ENCODE measurements at regions not wholly inside any gene's neighbourhood (a gene's known extent, or its start where the extent isn't known, plus 50 kb on each side); places are given as distances from the start of the nearest gene placed in this dataset.

GRCh38 chr4:24219209-24219608, 329.4 kb upstream of the PPARGC1A start:
- Mint-ChIP-seq H3K27ac (no peak overlapping the region), H3K36me3 (ENCODE audit: low read depth) (no peaks in the 10 kb centered on the region), H3K4me1 (no peaks in the 10 kb centered on the region), H3K4me3 (no peak overlapping the region), H3K9me3 (no peaks in the 10 kb centered on the region), H3K27me3 (ENCODE audit: low read depth) (peaks cover under 1% of the 10 kb centered on the region)
- TF ChIP-seq CTCF (IDR thresholded peaks at IDR 0.05; ENCODE audit: unreplicated experiment in 3 of 3) = no peak

DNA sequence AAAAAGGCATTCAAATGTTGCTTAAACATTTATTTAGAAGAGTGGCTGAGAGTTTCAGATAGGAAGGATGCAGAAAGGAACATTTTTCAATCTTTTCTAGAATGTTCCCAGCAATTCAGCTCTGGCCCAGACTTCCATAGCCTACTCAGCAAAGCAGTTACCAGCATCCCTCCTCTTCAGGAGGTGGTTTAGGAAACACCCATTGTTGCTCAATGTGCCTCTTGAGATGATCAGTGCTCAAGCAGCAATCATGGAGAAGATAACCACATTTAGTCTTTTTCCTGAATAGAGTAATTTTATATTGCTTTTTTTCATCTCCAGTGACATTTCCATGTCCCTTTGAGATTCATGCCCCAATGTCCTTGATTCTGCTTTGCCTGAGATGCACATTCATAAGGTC, 328.7 kb upstream of the PPARGC1A start:
- no peak overlapping the region for H3K27ac Mint-ChIP-seq
- H3K4me1 Mint-ChIP-seq = no peaks in the 10 kb centered on the region

DNA sequence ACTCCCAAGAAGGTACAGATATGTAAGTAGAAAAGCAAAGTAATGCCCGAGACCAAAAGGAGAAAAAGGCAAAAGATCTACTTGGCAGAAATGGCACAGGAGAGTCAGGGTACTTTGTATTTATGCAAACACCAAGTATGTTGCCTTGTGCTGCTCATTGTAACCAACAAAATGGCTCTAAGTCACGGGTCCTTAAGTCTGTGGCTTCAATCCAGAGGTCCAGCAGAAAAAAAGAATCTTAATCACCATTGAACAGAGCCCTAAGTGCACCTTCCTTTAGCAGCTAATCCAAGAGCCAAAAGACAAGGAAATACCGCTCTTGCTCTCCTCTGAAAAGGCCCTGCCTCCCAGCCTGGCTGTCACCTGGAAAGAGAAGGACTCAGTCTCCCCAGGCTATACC, 324.9 kb upstream of the PPARGC1A start:
- no peaks in the 10 kb centered on the region for H3K27me3 Mint-ChIP-seq (ENCODE audit: low read depth)
- H3K4me3 Mint-ChIP-seq = no peak overlapping the region
- H3K36me3 Mint-ChIP-seq (ENCODE audit: low read depth) = no peaks in the 10 kb centered on the region
- H3K27ac Mint-ChIP-seq = no peak overlapping the region
- no peaks in the 10 kb centered on the region for H3K9me3 Mint-ChIP-seq
- H3K4me1 Mint-ChIP-seq = no peaks in the 10 kb centered on the region
- TF ChIP-seq CTCF (IDR thresholded peaks at IDR 0.05; ENCODE audit: unreplicated experiment in 3 of 3) = no peak

More for the DNA sequence above, 328.7 kb upstream of the PPARGC1A start:
- Mint-ChIP-seq H3K4me3 (no peak overlapping the region), H3K9me3 (no peaks in the 10 kb centered on the region), H3K36me3 (ENCODE audit: low read depth) (no peaks in the 10 kb centered on the region), H3K27me3 (ENCODE audit: low read depth) (no peaks in the 10 kb centered on the region)
- no peak for TF ChIP-seq CTCF (IDR thresholded peaks at IDR 0.05; ENCODE audit: unreplicated experiment in 3 of 3)

GRCh38 chr4:24213961-24214360, 324.1 kb upstream of the PPARGC1A start:
- TF ChIP-seq CTCF (IDR thresholded peaks at IDR 0.05; ENCODE audit: unreplicated experiment in 3 of 3) = no peak
- Mint-ChIP-seq H3K27me3 (ENCODE audit: low read depth) (no peaks in the 10 kb centered on the region), H3K4me3 (no peak overlapping the region), H3K36me3 (ENCODE audit: low read depth) (no peaks in the 10 kb centered on the region), H3K4me1 (no peaks in the 10 kb centered on the region), H3K27ac (no peak overlapping the region), H3K9me3 (no peaks in the 10 kb centered on the region)

GRCh38 chr4:24212642-24213041, 322.8 kb upstream of the PPARGC1A start:
- Mint-ChIP-seq H3K9me3 (no peaks in the 10 kb centered on the region), H3K36me3 (ENCODE audit: low read depth) (no peaks in the 10 kb centered on the region), H3K4me3 (no peak overlapping the region), H3K27ac (no peak overlapping the region), H3K4me1 (no peaks in the 10 kb centered on the region), H3K27me3 (ENCODE audit: low read depth) (no peaks in the 10 kb centered on the region)
- no peak for TF ChIP-seq CTCF (IDR thresholded peaks at IDR 0.05; ENCODE audit: unreplicated experiment in 3 of 3)

DNA sequence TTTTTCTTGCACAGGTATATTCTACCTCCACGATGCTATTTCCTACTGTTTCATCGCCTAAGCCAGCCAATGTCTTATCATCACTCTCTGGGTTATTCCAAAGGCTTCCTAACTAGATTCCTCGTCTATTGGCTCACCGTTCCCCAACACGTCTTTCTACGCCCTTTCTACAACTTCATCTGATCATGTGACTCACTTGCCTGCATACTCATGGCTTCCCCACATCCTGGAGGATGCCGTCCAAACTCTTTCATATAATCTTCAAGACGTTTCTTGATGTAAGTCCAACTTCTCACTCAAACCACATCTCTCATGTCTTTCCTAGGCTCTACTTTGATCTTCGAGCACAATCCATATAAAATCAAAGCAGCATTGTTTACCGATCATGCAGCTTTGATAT, 322.0 kb upstream of the PPARGC1A start:
- H3K9me3 Mint-ChIP-seq = no peaks in the 10 kb centered on the region
- no peaks in the 10 kb centered on the region for H3K27me3 Mint-ChIP-seq (ENCODE audit: low read depth)
- TF ChIP-seq CTCF (IDR thresholded peaks at IDR 0.05; ENCODE audit: unreplicated experiment in 3 of 3) = no peak
- H3K27ac Mint-ChIP-seq = no peak overlapping the region
- no peaks in the 10 kb centered on the region for H3K4me1 Mint-ChIP-seq
- no peaks in the 10 kb centered on the region for H3K36me3 Mint-ChIP-seq (ENCODE audit: low read depth)
- no peak overlapping the region for H3K4me3 Mint-ChIP-seq
